ENCODE measurements at regions not wholly inside any gene's neighbourhood (a gene's known extent, or its start where the extent isn't known, plus 50 kb on each side); places are given as distances from the start of the nearest gene placed in this dataset.

DNA sequence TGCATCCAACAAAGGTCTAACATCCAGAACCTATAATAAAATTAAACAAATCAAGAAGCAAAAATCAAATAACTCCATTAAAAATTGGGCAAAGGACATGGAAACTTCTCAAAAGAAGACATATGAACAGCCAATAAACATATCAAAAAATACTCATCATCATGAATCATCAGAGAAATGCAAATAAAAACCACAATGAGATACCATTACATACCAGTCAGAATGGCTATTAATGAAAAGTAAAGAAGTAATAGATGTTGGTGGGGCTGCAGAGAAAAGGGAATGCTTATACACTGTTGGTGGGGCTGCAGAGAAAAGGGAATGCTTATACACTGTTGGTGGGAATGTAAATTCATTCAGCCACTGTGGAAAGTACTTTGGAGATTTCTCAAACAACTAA is 465.8 kb downstream of the ZIC3 start:
- Histone ChIP-seq H4K20me1 (ENCODE audit: control insufficient read depth, insufficient read depth) (no peaks in the 10 kb centered on the region), H3K36me3 (ENCODE audit: control insufficient read depth in 2 of 2, insufficient read depth in 2 of 2, low read length in 1 of 2) (no peaks in the 10 kb centered on the region), H3K9ac (ENCODE audit: control insufficient read depth, insufficient read depth, low read length) (no peak overlapping the region), H2AFZ (ENCODE audit: control insufficient read depth, low read depth, low read length) (no peak overlapping the region), H3K4me1 (ENCODE audit: control insufficient read depth, insufficient read depth, low read length) (no peaks in the 10 kb centered on the region), H3K27me3 (replicated peaks in 1 of 2; ENCODE audit: control insufficient read depth in 2 of 2, insufficient read depth in 2 of 2, low read length in 1 of 2) (no peaks in the 10 kb centered on the region), H3K4me2 (ENCODE audit: control insufficient read depth, insufficient read depth) (no peak overlapping the region), H3K27ac (ENCODE audit: control insufficient read depth, insufficient read depth) (no peak overlapping the region), H3K79me2 (ENCODE audit: control insufficient read depth, insufficient read depth, low read length) (no peaks in the 10 kb centered on the region), H3K4me3 (no peak overlapping the region), H3K9me3 (replicated peaks; ENCODE audit: control insufficient read depth, insufficient read depth, low read length) (no peaks in the 10 kb centered on the region)
- ATAC-seq (no peak), DNase-seq (ENCODE audit: low read depth, low spot score) (no peak), FAIRE-seq (no peak)
- ChIA-PET RAD21 (ENCODE audit: unreplicated experiment) (no interaction called here), CTCF (no interaction called here), POLR2A (no interaction called here), SMC1A (ENCODE audit: uncharacterized antibody, unreplicated experiment) (no interaction called here)
- no TSS peak for BruUV-seq (replicated peaks)
- intact Hi-C loops (cut with micrococcal nuclease; ENCODE audit: unreplicated experiment): no loop called here
- no peak for TF ChIP-seq JUNB (IDR thresholded peaks at IDR 0.05)
- TF ChIP-seq TCF7 (IDR thresholded peaks at IDR 0.05; ENCODE audit: borderline replicate concordance): no peak
- TF ChIP-seq, protein P1, sequence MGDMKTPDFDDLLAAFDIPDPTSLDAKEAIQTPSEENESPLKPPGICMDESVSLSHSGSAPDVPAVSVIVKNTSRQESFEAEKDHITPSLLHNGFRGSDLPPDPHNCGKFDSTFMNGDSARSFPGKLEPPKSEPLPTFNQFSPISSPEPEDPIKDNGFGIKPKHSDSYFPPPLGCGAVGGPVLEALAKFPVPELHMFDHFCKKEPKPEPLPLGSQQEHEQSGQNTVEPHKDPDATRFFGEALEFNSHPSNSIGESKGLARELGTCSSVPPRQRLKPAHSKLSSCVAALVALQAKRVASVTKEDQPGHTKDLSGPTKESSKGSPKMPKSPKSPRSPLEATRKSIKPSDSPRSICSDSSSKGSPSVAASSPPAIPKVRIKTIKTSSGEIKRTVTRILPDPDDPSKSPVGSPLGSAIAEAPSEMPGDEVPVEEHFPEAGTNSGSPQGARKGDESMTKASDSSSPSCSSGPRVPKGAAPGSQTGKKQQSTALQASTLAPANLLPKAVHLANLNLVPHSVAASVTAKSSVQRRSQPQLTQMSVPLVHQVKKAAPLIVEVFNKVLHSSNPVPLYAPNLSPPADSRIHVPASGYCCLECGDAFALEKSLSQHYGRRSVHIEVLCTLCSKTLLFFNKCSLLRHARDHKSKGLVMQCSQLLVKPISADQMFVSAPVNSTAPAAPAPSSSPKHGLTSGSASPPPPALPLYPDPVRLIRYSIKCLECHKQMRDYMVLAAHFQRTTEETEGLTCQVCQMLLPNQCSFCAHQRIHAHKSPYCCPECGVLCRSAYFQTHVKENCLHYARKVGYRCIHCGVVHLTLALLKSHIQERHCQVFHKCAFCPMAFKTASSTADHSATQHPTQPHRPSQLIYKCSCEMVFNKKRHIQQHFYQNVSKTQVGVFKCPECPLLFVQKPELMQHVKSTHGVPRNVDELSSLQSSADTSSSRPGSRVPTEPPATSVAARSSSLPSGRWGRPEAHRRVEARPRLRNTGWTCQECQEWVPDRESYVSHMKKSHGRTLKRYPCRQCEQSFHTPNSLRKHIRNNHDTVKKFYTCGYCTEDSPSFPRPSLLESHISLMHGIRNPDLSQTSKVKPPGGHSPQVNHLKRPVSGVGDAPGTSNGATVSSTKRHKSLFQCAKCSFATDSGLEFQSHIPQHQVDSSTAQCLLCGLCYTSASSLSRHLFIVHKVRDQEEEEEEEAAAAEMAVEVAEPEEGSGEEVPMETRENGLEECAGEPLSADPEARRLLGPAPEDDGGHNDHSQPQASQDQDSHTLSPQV (IDR thresholded peaks at IDR 0.05): no peak
- no peak for TF ChIP-seq CHD4 (IDR thresholded peaks at IDR 0.05)
- no peak for TF ChIP-seq EP300 (IDR thresholded peaks at IDR 0.05; ENCODE audit: borderline replicate concordance in 1 of 2, control insufficient read depth in 1 of 2, low read depth in 2 of 2, low read length in 2 of 2)
- TF ChIP-seq CREM (IDR thresholded peaks at IDR 0.05; ENCODE audit: low read depth): no peak
- TF ChIP-seq PAX5 (IDR thresholded peaks at IDR 0.05; ENCODE audit: borderline replicate concordance, low read depth, low read length): no peak
- no peak for TF ChIP-seq EZH2 (IDR thresholded peaks at IDR 0.05; ENCODE audit: borderline replicate concordance, control insufficient read depth, low read depth, low read length)
- TF ChIP-seq, protein P2, sequence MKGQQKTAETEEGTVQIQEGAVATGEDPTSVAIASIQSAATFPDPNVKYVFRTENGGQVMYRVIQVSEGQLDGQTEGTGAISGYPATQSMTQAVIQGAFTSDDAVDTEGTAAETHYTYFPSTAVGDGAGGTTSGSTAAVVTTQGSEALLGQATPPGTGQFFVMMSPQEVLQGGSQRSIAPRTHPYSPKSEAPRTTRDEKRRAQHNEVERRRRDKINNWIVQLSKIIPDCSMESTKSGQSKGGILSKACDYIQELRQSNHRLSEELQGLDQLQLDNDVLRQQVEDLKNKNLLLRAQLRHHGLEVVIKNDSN (IDR thresholded peaks at IDR 0.05; ENCODE audit: borderline replicate concordance, extremely low read length, insufficient read depth, low read depth, low read length): no peak
- TF ChIP-seq ASH2L (IDR thresholded peaks at IDR 0.05; ENCODE audit: borderline replicate concordance, low read depth): no peak
- TF ChIP-seq KLF5 (IDR thresholded peaks at IDR 0.05; ENCODE audit: partially characterized antibody): no peak
- TF ChIP-seq SIN3A (IDR thresholded peaks at IDR 0.05; ENCODE audit: low read depth, low read length): no peak
- no peak for TF ChIP-seq ESRRA (IDR thresholded peaks at IDR 0.05; ENCODE audit: low read length)
- TF ChIP-seq FOXK2 (IDR thresholded peaks at IDR 0.05): no peak
- no peak for TF ChIP-seq CREB1 (IDR thresholded peaks at IDR 0.05; ENCODE audit: low read depth)
- no peak for TF ChIP-seq NR2C2 (IDR thresholded peaks at IDR 0.05; ENCODE audit: borderline replicate concordance, control insufficient read depth, insufficient read length, low read depth)
- TF ChIP-seq, protein P3, sequence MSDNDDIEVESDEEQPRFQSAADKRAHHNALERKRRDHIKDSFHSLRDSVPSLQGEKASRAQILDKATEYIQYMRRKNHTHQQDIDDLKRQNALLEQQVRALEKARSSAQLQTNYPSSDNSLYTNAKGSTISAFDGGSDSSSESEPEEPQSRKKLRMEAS (IDR thresholded peaks at IDR 0.05; ENCODE audit: low read depth, low read length): no peak
- TF ChIP-seq, protein P4, sequence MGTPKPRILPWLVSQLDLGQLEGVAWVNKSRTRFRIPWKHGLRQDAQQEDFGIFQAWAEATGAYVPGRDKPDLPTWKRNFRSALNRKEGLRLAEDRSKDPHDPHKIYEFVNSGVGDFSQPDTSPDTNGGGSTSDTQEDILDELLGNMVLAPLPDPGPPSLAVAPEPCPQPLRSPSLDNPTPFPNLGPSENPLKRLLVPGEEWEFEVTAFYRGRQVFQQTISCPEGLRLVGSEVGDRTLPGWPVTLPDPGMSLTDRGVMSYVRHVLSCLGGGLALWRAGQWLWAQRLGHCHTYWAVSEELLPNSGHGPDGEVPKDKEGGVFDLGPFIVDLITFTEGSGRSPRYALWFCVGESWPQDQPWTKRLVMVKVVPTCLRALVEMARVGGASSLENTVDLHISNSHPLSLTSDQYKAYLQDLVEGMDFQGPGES (IDR thresholded peaks at IDR 0.05): no peak
- in situ Hi-C loops (cut with MboI): no loop called here

Data from GM12878 (cell line).